Hepatocyte (in vitro differentiated cells): ENCODE measurements at regions not wholly inside any gene's neighbourhood (a gene's known extent, or its start where the extent isn't known, plus 50 kb on each side); places are given as distances from the start of the nearest gene placed in this dataset.

Experiments used
- DNase-seq: peaks from one replicate; pipeline ENCODE4 v3.0.0-alpha.2; 2016; ENCODE audit warnings: low spot score
- H2AFZ ChIP-seq: fragments of 200-600 bp; sonication (generic); 2 replicates; pipeline ENCODE4 v1.6.0; 2016; ENCODE audit warnings: antibody characterized with exemption, mild to moderate bottlenecking
- H3K27ac ChIP-seq: fragments of 200-600 bp; sonication (generic); 2 replicates; pipeline ENCODE4 v1.5.1; 2016; ENCODE audit warnings: mild to moderate bottlenecking
- H3K27me3 ChIP-seq: fragments of 200-600 bp; sonication (generic); 2 replicates; pipeline ENCODE4 v1.6.1; 2016
- H3K36me3 ChIP-seq: fragments of 200-600 bp; sonication (generic); replicated peaks from 2 replicates; pipeline ENCODE4 v1.5.1; 2016; ENCODE audit warnings: low read depth; ENCODE audit not compliant: insufficient read depth
- H3K4me1 ChIP-seq: fragments of 200-600 bp; sonication (generic); 2 replicates; pipeline ENCODE4 v1.5.1; 2016; ENCODE audit warnings: mild to moderate bottlenecking, moderate library complexity; ENCODE audit not compliant: insufficient read depth
- H3K4me2 ChIP-seq: fragments of 200-600 bp; sonication (generic); 2 replicates; pipeline ENCODE4 v1.6.0; 2016
- H3K4me3 ChIP-seq: fragments of 200-600 bp; sonication (generic); 2 replicates; pipeline ENCODE4 v1.5.1; 2016; ENCODE audit warnings: mild to moderate bottlenecking
- H3K79me2 ChIP-seq: fragments of 200-600 bp; sonication (generic); 2 replicates; pipeline ENCODE4 v1.6.0; 2017; ENCODE audit warnings: mild to moderate bottlenecking
- H3K9me2 ChIP-seq: fragments of 200-600 bp; sonication (generic); replicated peaks from 2 replicates; pipeline ENCODE4 v1.6.0; 2017; ENCODE audit warnings: mild to moderate bottlenecking; ENCODE audit not compliant: insufficient read depth
- H3K9me3 ChIP-seq: fragments of 200-600 bp; sonication (generic); 2 replicates; pipeline ENCODE4 v1.5.1; 2016; ENCODE audit warnings: low read depth, mild to moderate bottlenecking
- H4K20me1 ChIP-seq: fragments of 200-600 bp; sonication (generic); 2 replicates; pipeline ENCODE4 v1.6.0; 2016; ENCODE audit warnings: mild to moderate bottlenecking; ENCODE audit not compliant: insufficient read depth, poor library complexity, severe bottlenecking
- CTCF ChIP-seq: fragments of 200-600 bp; sonication (generic); IDR thresholded peaks from 2 replicates; pipeline ENCODE4 v1.5.1; 2016; ENCODE audit warnings: antibody characterized with exemption, mild to moderate bottlenecking; ENCODE audit not compliant: poor library complexity
- EZH2 ChIP-seq: fragments of 200-600 bp; sonication (generic); IDR thresholded peaks from 2 replicates; pipeline ENCODE4 v1.6.1; 2016; ENCODE audit warnings: antibody characterized with exemption, mild to moderate bottlenecking, borderline replicate concordance
- EZH2phosphoT487 ChIP-seq: fragments of 200-600 bp; sonication (generic); IDR thresholded peaks from one replicate; pipeline ENCODE4 v1.6.1; 2018; ENCODE audit warnings: antibody characterized with exemption, mild to moderate bottlenecking, low read depth, moderate library complexity; ENCODE audit not compliant: unreplicated experiment, severe bottlenecking
- WGBS: methylation state at CpG from one replicate; pipeline ENCODE4 v1.1.6; 2016; ENCODE audit warnings: low lambda C conversion rate; ENCODE audit errors: missing lambda C conversion rate; 5-methylcytosine and 5-hydroxymethylcytosine counted together

GRCh38 chr2:18319987-18320386 lies 240.5 kb downstream of the RDH14 start:
- Histone ChIP-seq H3K36me3 (no peaks in the 10 kb centered on the region), H3K9me2 (no peaks in the 10 kb centered on the region), H3K27me3 (no peaks in the 10 kb centered on the region), H3K4me1 (no peaks in the 10 kb centered on the region), H3K9me3 (no peaks in the 10 kb centered on the region), H2AFZ (no peak overlapping the region), H3K27ac (no peak overlapping the region), H3K4me2 (no peak overlapping the region), H3K4me3 (no peak overlapping the region), H3K79me2 (no peaks in the 10 kb centered on the region), H4K20me1 (no peaks in the 10 kb centered on the region)
- TF ChIP-seq CTCF (no peak), EZH2 (no peak), EZH2phosphoT487 (no peak)
- no peak for DNase-seq

- H2AFZ ChIP-seq: no peak overlapping the region
- no peaks in the 10 kb centered on the region for H4K20me1 ChIP-seq
- no peak overlapping the region for H3K27ac ChIP-seq
- no peaks in the 10 kb centered on the region for H3K79me2 ChIP-seq
- H3K9me3 ChIP-seq: no peaks in the 10 kb centered on the region
- DNase-seq: no peak
- H3K4me1 ChIP-seq: no peaks in the 10 kb centered on the region
- H3K36me3 ChIP-seq: no peaks in the 10 kb centered on the region
- no peak overlapping the region for H3K4me3 ChIP-seq
- WGBS: 70% methylated on average over 2 of the region's 2 CpGs
- TF ChIP-seq EZH2: no peak
- TF ChIP-seq CTCF: no peak
- no peak for TF ChIP-seq EZH2phosphoT487
- no peaks in the 10 kb centered on the region for H3K27me3 ChIP-seq
- H3K9me2 ChIP-seq: no peaks in the 10 kb centered on the region
- H3K4me2 ChIP-seq: no peak overlapping the region
These were observed 243.4 kb downstream of the RDH14 start for GRCh38 chr2:18317017-18317416.

GRCh38 chr2:18312818-18313217 lies 247.6 kb downstream of the RDH14 start:
- no peak for DNase-seq
- 87% methylated on average over 3 of the region's 3 CpGs for WGBS
- Histone ChIP-seq H3K79me2 (no peaks in the 10 kb centered on the region), H3K9me2 (no peaks in the 10 kb centered on the region), H3K36me3 (no peaks in the 10 kb centered on the region), H2AFZ (no peak overlapping the region), H3K4me1 (peaks cover 7% of the 10 kb centered on the region), H3K27me3 (no peaks in the 10 kb centered on the region), H3K4me2 (no peak overlapping the region), H3K4me3 (no peak overlapping the region), H4K20me1 (no peaks in the 10 kb centered on the region), H3K27ac (no peak overlapping the region), H3K9me3 (no peaks in the 10 kb centered on the region)
- TF ChIP-seq EZH2phosphoT487 (no peak), EZH2 (no peak), CTCF (no peak)

- H3K9me2 ChIP-seq: no peaks in the 10 kb centered on the region
- H2AFZ ChIP-seq: no peak overlapping the region
- H3K4me1 ChIP-seq: peaks cover 7% of the 10 kb centered on the region
- peak overlapping the region; percentile 19 for H3K4me2 ChIP-seq
- no peaks in the 10 kb centered on the region for H4K20me1 ChIP-seq
- H3K9me3 ChIP-seq: no peaks in the 10 kb centered on the region
- TF ChIP-seq EZH2 (no peak), EZH2phosphoT487 (no peak), CTCF (no peak)
- no peaks in the 10 kb centered on the region for H3K27me3 ChIP-seq
- peak; percentile 31 for DNase-seq
- no peak overlapping the region for H3K4me3 ChIP-seq
- peak overlapping the region; percentile 37 for H3K27ac ChIP-seq
- H3K79me2 ChIP-seq: no peaks in the 10 kb centered on the region
- no peaks in the 10 kb centered on the region for H3K36me3 ChIP-seq
- WGBS: 52% methylated on average over 4 of the region's 4 CpGs
These were observed 248.8 kb downstream of the RDH14 start for GRCh38 chr2:18311420-18312195.
